HG03025 (cell line): ENCODE measurements at regions not wholly inside any gene's neighbourhood (a gene's known extent, or its start where the extent isn't known, plus 50 kb on each side); places are given as distances from the start of the nearest gene placed in this dataset.

Experiments
- ATAC-seq: cut with Tn5 transposase; IDR thresholded peaks from one replicate; pipeline ENCODE4 v1.9.1; 2021; ENCODE audit warnings: mild to moderate bottlenecking, moderate library complexity; ENCODE audit not compliant: unreplicated experiment, low FRiP score

DNA sequence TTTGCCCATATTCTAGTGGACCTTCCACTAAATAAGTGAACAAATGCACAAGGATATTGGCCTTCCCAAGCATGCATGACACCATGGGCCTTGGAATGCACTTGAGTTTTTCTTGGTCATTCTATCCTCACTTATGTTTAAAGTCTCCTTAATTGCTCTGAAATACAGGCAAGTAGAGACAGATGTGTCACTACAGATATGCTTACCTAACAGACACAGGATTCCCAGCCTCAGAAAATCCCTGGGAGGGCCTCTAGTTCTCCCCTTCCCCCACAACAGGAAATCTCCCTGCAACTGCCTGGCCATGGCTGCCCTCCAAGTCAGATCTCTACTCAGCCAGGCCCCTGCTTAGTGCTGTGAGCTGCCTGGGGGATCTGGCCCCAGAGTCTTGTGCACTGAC, 445.2 kb downstream of the IRS1 start:
- ATAC-seq, result no peak

DNA sequence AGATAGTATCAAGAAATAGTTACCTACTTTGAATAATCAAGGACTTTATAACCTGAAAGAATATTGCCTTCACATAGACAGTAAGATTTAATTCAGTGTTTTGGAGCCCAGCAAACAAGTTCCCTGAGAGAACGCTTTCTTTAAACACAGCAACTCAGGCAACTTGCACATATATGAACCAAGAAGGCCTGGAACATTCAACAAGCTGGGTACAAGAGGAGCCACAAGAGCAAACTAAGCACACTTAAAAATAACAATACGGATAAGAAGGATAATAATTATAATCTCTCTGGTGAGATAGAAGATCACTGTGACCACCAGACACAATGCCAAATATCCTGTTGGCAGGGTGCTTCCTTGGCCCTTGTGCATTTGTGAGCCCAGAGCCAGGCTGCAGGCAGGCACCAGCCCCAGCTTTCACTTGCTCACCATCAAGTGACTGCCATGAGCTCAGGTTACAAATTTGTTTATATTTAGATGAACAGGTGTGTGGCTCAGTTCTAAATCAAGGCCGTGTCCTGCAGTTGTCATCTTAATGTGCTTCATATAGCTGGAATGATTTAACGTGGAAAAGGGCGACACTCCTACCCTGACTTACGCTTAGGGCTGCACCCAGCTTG, 446.6 kb downstream of the IRS1 start:
- no peak for ATAC-seq

DNA sequence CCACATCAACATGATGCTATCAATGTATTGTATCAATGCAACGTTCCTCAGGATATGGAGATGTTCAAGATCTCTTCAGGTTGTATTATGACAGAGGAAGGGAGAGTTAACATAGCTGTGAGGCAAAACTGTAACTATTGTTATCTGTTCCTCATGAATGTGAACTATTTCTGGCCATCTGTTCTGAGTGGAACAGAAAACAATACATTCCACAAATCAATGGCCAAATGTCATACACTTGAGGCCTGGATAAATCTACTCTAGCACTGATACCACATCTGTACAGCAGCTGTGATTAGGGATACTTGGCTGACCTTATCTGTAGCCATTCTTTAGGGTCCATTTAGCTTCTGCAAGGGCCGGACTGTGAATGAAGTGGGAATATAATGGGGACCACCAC, 447.9 kb downstream of the IRS1 start:
- no peak for ATAC-seq

DNA sequence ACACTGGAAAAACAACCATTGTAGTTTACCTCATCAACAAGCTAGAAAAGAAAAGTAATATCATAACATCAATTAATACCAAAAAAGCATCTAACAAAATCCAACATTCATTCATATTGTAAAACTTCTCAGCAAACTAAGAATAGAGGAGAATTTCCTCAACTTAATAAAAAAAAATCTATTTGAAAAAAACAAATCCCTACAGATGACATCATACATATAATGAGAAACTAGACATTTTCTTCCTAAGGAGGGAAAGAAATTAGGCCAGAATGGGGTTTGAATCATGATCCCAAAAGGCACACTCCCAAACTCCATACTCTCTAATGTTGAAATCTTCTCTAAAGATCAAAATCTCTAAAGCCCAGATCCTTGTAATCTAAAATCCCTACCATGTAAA, 460.0 kb downstream of the IRS1 start:
- no peak for ATAC-seq

DNA sequence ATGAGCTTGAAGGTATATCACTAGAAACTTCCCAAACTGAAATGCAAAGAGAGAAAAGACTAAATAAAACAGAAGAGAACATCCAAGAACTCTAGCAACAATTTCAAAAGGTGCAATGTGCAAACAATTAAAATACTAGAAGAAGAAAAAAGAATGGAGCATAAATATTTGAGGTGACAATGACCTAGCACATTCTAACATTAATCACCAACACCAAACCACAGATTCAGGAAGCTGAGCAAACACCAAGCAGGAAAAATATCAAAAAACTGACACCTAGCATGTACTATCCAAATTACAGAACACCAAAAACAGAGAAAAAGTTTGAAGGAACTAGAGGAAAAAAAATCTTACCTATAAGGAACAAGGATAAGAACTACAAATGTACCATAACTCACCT, 460.8 kb downstream of the IRS1 start:
- ATAC-seq, result no peak

DNA sequence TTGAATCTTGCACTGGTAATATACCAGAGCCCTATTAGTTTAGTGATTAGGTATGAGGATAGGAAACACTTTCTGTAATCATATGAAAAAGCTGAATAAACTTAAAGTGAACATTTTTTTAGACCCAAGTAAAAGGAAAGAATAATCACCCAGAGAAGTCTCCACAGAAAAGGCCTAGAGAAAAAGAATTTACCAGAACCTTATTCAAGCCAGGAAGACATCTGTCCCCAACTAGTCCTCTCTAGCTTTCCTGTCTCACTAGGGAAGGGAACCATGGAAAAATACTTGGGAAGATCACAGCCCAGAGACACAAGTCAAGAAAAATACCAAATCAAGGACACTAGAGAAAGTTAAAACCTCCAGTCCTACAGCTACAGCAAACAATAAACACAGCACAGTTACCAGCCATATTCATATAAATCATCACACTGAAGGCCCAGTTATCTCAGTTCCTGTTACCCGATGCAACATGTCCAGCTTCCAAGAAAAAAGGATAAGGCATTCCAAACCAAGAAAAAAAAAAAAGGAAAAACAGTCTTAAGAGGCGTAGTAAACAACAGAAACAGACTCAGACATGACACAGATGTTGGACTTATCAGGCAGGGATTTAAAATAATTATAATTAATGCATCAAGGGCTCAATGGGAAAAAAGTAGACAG, 461.5 kb downstream of the IRS1 start:
- no peak for ATAC-seq

DNA sequence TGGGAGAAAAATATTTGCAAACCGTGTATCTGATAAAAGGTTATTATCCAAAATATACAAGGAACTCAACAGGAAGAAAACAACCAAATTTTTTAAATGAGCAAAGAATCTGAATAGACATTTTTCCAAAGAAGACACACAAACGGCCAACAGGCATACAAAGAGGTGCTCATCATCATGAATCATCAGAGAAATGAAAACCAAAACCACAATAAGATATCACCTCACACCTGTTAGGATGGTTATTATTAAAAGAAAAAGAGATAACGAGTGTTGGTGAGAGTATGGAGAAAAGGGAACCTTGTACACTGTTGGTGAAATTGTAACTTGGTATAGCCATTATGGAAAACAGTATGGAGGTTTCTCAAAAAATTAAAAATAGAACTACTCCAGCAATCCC, 463.3 kb downstream of the IRS1 start:
- ATAC-seq, result no peak

DNA sequence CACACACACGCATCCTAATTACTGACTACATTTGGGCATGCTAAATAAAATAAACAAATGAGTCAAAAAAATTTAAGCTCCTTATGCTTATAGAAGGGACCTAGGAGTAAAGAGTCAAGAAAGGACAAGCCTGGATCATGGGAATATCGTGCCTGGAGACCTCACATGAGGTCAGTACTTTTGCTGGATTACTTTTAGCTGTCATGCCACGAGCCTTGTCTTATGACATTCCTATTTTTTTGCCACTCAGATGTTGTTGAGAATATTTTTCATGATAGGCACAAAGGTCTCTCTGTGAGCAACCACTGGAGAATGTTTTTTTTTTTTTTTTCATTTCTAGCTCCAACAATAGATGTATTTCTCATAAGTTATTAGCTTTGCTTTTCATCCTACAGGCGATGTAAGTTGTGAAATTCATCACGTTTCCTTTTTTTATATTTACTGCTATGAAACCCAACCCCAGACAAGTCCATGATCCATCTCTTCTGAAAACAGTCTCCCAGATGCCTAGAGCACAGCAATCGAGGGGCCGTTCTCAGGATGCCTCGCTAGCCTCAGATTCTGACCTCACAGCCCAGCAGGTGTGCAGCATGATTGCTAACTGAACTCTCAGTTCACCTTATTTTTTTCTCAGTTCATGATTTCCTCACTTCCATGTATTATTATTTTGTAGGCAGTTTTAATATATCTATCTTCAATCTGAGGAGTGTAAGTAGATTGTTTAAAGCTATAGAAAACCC, 464.5 kb downstream of the IRS1 start:
- peak; percentile 68 for ATAC-seq

DNA sequence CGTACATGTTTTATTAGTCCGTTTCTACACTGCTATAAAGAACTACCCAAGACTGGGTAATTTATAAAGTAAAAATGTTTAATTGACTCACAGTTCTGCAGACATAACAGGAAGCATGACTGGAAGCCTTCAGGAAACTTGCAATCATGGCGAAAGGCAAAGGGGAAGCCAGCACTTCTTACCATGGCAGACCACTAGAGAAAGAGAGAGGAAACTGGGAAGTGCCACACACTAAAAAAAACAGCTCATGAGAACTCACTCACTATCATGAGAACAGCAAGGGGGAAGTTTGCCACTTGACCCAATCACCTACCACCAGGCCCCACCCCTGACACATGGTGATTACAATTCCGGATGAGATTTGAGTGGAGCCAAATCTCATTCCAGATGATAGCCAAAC, 466.2 kb downstream of the IRS1 start:
- ATAC-seq, result no peak

DNA sequence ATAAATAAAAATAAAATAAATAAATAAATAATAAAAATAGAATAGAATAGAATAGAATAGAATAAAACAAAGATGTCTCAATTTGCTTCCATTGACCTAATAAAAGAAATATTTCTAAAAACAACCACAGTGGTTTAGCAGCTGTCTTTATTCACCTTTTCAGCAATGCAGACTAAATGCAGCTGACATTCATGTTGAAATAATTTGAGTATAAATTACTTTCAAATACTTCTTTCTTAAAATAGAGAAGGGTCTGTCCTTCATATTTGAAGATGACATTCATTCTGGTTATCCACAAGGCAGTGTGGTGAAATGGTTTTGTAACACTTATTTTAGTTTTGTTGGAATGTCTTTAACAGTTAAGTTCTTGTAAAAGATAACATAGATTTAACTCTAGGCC, 469.4 kb downstream of the IRS1 start:
- ATAC-seq, result no peak

DNA sequence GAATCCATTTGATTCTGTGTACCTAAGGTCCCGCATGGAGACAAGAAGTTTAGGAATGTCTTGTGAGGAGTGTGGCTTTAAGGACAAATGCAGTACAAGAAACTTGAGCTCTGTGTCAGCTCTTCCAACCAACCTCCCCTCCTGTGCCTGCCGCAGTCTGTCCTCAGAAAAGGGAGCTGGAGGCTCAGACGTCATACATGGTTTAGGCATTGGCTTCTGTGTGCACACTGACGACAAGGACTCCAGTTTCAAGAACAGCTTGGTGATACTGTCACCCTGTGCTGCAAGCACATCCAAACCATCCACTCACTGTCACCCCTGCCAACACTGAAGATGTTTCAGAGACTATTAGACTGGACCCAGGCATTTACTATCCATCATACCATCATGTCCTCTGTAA, 470.4 kb downstream of the IRS1 start:
- no peak for ATAC-seq

DNA sequence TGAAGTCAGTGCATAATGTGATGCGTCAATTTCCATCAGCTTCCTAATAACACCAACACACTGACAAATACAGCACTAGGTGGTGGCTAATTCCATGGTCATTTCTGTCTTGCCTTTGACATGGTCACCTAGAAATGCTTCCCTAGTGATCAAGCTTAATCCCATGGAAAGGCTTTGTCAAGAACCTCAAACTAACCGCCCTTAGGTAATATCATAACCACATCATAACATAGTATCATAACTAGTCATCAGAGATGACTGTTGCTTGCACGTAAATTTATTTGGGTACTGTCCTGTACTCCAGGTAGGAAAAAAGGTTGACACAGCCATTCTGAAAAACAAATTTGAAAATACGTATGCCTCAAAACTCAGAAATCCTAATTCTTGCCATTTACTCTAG, 471.8 kb downstream of the IRS1 start:
- ATAC-seq, result no peak

DNA sequence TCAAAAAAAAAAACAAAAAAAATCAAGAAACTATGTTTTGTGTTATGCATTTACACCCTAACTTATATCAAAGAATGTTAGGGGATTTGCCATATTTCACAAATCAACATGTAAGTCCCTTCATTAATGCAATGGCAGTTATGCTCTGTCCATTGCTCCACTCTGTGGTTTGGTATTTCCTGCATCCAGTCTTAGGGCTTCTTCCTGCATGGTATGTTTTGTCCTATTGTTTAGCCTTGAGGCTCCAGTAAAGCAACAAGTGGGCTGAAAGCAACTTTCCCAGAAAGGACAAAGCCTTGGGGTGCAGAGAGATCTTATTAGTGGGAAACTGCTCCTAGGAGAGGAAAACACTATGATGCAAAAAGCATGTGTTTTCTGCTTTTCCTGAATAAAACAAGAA, 474.1 kb downstream of the IRS1 start:
- ATAC-seq, result no peak

DNA sequence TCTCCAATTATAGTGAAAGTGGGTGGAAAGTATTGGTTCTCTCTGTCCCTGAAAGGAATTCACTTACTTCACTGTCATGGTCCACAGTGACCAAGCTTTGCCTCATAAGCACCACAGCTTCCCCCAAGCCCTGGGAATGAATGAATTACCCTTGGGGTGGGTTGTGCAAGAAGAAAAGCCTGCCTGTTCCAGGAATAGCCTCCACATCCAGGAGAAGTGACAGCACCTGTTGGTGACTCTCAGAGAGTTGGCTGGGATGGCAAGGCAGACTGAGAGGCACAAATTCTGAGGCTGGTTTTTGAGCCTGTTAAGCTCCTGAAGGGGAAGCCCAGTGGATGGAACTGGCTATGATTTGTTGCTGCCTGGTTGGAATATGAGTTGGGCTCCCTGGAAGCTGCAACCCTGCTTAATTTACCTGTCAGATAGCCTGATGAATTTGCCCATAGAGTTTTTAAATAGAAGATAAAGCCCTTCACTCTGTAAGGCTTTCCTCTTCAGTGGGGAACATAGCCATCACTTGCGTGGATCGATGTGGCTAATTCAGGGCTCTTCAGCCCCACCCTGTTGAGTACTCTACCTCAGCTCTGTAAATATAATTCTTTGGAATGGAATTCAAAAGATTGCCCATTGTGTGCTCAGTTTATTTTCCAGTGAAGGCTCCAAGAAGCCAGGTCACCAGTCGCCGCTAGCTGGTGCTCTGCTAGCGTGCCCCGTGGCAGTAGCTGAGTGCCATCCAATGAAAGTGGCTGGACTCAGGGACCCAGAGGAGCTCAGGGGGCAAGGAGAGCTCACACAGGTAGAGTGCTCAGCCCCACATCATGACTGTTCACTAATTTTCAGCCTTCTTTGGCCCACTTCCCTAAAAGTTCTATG, 479.3 kb downstream of the IRS1 start:
- no peak for ATAC-seq

DNA sequence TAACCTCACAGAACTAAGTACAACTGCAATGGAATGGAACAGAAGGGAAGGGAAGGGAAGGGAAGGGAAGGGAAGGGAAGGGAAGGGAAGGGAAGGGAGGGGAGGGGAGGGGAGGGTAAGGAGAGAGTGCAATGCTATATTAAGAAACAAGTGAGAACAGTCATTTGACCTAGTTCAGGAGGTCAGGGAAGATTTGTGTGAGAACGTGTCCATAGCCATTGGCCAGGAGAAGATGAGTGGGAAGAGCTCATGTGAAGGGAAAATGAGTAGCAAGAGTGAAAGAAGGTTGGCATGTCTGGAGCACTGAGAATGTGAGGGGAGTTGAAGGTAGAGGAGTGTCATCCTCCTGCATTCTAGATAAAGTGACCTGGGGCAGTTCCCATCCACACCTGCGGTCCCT, 481.6 kb downstream of the IRS1 start:
- ATAC-seq, result no peak

DNA sequence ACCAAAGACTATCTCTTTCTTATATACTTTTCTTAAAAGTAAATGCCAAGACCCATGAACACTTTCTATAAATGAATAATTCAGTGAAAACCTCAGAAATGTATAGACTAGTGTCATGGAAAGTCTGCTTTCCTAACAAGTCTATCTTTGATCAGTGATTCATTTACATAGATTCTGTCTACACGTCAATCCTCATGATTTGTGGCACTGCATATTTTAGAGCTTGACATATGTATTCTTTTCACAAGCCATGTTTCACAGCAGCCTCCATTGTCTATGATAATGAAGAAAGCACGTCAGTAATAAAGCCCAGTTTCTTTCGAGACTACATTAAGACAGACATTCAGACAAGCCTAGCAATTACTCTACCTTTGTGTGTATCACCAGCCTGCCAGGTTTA, 486.6 kb downstream of the IRS1 start:
- ATAC-seq, result no peak

DNA sequence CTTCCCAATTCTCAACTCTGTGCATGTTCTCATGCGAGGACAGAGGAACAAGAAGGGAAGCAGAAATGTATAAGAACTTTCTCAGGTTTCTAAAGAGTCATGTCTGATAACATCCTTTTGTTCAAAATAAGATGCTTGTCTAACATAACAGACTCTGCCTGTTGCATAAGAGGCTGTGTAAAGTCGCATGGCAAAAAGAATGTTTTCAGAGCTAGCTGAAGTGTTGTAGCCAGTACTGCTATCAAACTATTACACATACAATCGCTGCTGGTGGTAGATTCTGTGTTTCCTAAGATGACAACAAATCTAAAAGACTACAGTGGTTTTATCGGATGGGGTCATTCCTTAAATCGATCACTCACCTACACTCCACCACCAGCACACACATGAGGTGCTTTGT, 487.5 kb downstream of the IRS1 start:
- no peak for ATAC-seq

DNA sequence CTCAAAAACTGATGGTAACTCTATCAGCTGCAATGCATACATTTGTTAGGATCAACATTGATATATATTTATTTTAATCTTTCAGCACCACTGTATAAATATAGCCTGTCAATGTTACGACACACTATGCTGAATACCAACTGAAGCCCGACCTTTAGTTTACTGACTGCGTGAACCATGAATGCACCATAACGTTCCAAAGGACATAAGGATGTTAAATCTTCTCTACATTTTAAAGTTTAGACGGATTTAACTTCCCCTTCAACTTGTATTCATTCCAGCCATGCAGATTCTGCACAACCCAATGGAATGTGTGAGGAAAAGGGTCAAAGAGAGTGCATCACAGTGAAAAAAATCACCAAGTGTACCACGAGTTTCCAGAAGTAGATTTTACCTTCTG, 489.5 kb downstream of the IRS1 start:
- ATAC-seq, result no peak

DNA sequence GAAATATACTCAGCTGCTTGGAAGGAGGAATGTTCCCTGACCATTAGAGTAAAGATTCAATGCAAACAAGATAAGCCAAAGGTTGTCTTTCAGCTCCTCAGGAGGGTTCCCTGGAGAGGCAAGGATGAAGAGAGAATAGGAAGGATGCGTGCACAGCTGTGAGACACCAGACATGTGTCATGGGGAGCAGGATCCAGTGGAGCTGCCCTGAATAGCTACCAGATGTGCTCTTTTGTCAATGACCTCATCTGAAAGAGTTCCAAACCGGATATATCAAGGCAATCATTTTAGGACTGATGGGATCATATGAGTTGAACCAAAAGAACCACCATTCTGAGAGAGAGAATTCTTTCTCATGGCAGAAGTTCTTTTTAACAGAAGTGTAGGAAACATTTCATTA, 490.6 kb downstream of the IRS1 start:
- ATAC-seq, result no peak

DNA sequence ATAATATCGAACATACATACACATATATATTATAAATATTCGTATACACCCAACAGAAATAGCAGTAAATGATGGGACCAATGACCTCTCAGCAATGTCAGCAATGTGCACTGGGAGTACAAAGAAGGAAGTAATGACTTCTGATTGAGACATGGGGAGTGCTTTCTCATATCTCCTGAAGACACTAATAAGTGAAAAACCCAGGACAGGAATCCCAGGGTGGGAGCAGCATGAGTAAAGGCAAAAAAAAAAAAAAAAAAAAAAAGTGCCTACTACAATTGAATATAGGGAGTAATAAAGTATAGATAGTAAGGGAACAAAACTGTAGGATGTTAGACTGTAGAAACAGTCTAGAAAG, 491.3 kb downstream of the IRS1 start:
- no peak for ATAC-seq
